ENCODE measurements at regions not wholly inside any gene's neighbourhood (a gene's known extent, or its start where the extent isn't known, plus 50 kb on each side); places are given as distances from the start of the nearest gene placed in this dataset.

DNA sequence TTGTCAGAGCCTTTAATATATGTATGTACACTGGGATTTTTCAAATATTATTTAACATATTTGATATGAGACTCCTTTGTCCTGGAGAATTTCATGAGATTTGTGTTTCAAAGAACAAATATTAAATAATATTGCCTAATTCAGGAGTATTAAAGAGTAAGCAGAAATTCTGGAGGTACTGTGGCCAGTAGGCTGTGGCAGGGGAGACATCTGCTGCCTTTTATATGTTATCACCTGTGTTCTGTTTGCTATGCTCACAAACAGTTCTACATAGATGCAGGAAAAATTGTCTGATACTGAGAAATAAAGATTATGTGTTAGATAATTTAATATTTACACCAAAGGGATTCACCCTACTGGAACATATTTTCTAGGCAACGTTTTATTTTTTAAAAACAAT lies 395.4 kb upstream of the SLC35B3 start:
- Histone ChIP-seq H3K27me3 (no peaks in the 10 kb centered on the region), H3K4me3 (no peak overlapping the region), H3K4me1 (no peaks in the 10 kb centered on the region), H3K27ac (no peak overlapping the region), H3K36me3 (no peaks in the 10 kb centered on the region), H3K9me3 (no peaks in the 10 kb centered on the region)
- DNase-seq (ENCODE audit: low spot score), result no peak
- TF ChIP-seq, protein P1, sequence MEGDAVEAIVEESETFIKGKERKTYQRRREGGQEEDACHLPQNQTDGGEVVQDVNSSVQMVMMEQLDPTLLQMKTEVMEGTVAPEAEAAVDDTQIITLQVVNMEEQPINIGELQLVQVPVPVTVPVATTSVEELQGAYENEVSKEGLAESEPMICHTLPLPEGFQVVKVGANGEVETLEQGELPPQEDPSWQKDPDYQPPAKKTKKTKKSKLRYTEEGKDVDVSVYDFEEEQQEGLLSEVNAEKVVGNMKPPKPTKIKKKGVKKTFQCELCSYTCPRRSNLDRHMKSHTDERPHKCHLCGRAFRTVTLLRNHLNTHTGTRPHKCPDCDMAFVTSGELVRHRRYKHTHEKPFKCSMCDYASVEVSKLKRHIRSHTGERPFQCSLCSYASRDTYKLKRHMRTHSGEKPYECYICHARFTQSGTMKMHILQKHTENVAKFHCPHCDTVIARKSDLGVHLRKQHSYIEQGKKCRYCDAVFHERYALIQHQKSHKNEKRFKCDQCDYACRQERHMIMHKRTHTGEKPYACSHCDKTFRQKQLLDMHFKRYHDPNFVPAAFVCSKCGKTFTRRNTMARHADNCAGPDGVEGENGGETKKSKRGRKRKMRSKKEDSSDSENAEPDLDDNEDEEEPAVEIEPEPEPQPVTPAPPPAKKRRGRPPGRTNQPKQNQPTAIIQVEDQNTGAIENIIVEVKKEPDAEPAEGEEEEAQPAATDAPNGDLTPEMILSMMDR (IDR thresholded peaks at IDR 0.05), result no peak

DNA sequence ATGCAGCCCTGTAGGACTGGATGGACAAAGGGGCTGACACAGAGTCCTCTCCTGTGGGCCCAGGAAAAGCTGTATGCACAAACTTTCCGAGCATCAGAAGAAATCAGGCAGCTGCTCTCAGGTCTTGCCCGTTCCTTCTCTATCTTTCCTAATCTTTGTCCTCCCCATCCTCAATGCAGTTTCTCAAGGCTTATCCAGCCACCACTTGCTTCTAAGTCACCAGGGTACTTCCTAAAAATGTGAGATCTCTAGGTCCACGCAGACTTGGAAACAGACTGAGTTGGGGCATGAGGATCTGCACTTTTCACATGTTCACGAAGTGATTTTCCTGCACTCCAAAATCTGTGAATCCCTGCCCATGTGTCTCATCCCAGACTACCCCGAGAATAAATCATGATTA lies 394.5 kb upstream of the SLC35B3 start:
- no peaks in the 10 kb centered on the region for H3K4me1 ChIP-seq
- H3K36me3 ChIP-seq, result no peaks in the 10 kb centered on the region
- no peak for DNase-seq (ENCODE audit: low spot score)
- TF ChIP-seq, protein P1 (IDR thresholded peaks at IDR 0.05), result no peak
- H3K4me3 ChIP-seq, result no peak overlapping the region
- no peak overlapping the region for H3K27ac ChIP-seq
- no peaks in the 10 kb centered on the region for H3K27me3 ChIP-seq
- no peaks in the 10 kb centered on the region for H3K9me3 ChIP-seq

DNA sequence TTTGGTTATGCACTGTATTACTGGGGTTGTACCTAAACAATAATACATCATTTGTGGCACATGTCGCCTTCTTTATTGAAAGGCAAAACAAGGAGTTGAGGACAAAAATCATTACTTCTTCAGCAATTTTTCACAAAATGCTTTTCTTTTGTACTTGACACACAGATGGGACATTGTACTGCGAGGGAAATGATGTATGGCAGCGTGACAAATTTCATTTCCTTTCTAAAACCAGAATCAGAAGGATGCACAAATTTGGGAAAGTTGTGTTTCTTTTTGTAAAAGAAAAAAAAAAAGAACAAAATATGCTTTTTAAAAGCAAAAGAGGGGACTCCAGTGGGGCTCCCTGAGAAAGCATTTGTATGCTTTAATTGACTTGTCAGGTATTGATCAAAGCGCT lies 394.0 kb upstream of the SLC35B3 start:
- no peak for DNase-seq (ENCODE audit: low spot score)
- no peak overlapping the region for H3K4me3 ChIP-seq
- H3K27ac ChIP-seq, result no peak overlapping the region
- no peaks in the 10 kb centered on the region for H3K4me1 ChIP-seq
- TF ChIP-seq, protein P1 (IDR thresholded peaks at IDR 0.05), result no peak
- H3K36me3 ChIP-seq, result no peaks in the 10 kb centered on the region
- H3K9me3 ChIP-seq, result no peaks in the 10 kb centered on the region
- no peaks in the 10 kb centered on the region for H3K27me3 ChIP-seq

DNA sequence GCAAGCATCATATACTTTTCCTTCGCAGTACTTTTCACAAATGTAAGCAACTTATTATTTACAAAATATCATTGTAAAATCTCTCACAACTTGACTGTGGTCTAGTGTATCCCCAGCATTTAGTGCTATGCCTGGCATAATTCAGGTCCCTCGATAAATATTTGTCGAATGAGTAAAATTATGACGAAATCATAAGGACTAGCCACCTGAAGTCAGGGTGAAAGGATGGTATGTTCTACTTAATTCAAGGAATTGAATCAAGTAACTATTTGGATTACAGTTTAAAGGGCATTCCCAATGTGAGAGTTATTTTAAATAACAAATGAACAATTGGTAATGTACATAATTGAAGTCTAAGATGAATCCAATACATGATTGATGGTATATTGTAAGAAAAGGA lies 393.0 kb upstream of the SLC35B3 start:
- Histone ChIP-seq H3K4me3 (no peak overlapping the region), H3K27me3 (no peaks in the 10 kb centered on the region), H3K9me3 (no peaks in the 10 kb centered on the region), H3K36me3 (no peaks in the 10 kb centered on the region), H3K27ac (no peak overlapping the region), H3K4me1 (no peaks in the 10 kb centered on the region)
- TF ChIP-seq, protein P1 (IDR thresholded peaks at IDR 0.05), result no peak
- no peak for DNase-seq (ENCODE audit: low spot score)

DNA sequence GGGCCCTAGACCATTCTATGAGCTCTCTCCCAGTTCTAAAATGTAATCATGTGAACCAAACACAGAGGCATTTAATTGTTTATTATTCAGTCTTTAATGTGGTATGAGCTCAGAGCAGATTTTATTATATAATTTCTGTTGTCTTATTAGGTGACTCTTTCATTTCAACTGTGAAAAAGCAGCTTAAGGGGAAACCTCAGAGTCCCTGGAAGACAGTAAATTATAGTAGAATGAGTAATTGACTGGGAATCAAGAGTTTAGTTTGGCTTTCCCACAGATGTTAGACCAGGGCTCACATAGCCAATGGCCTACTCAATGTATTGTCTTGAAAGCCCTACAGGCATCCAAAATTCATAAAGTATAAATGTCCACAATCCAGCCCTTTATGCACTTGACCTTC lies 390.4 kb upstream of the SLC35B3 start:
- no peaks in the 10 kb centered on the region for H3K36me3 ChIP-seq
- TF ChIP-seq, protein P1 (IDR thresholded peaks at IDR 0.05), result no peak
- no peaks in the 10 kb centered on the region for H3K4me1 ChIP-seq
- peaks cover 0 to 13% of the 10 kb centered on the region in 2 donors for H3K9me3 ChIP-seq
- H3K4me3 ChIP-seq, result no peak overlapping the region
- DNase-seq (ENCODE audit: low spot score), result no peak
- H3K27me3 ChIP-seq, result no peaks in the 10 kb centered on the region
- no peak overlapping the region for H3K27ac ChIP-seq

DNA sequence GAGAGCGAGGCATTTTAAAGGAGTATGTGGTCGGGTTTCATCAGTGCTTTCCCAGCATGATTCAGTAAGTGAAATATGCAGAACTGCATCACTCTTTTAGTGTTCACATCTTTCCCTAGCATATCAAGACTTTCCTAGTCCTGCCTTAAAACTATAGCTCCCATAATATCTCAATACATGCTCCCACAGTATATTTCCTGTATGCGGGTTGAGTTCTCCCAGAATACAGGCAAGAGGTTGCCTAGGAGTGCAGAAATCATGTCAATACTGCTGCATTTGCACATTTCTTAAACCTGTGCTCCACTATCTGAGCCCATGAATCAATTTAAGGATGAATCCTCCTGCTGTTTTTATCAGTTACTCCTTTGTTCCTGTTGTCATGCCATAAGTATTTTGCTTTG lies 386.6 kb upstream of the SLC35B3 start:
- Histone ChIP-seq H3K36me3 (no peaks in the 10 kb centered on the region), H3K4me3 (no peak overlapping the region), H3K4me1 (no peaks in the 10 kb centered on the region), H3K9me3 (peaks cover 0 to 13% of the 10 kb centered on the region in 2 donors), H3K27ac (no peak overlapping the region), H3K27me3 (no peaks in the 10 kb centered on the region)
- TF ChIP-seq, protein P1 (IDR thresholded peaks at IDR 0.05), result no peak
- DNase-seq (ENCODE audit: low spot score), result no peak
